Activated CD8-positive, alpha-beta memory T cell treated with anti-CD3 and anti-CD28 coated beads, Interleukin-2, amount 50 U/mL, for 4 hours (primary cell): ENCODE measurements at regions not wholly inside any gene's neighbourhood (a gene's known extent, or its start where the extent isn't known, plus 50 kb on each side); places are given as distances from the start of the nearest gene placed in this dataset.
"Not testable (repeated sequence)": the region's sequence is repeated elsewhere in the genome, so short reads cannot be mapped to it uniquely, and the experiment has no call there.

Experiments used
- DNase-seq: peaks from one replicate; pipeline ENCODE4 v3.0.0-alpha.2; 2020

DNA sequence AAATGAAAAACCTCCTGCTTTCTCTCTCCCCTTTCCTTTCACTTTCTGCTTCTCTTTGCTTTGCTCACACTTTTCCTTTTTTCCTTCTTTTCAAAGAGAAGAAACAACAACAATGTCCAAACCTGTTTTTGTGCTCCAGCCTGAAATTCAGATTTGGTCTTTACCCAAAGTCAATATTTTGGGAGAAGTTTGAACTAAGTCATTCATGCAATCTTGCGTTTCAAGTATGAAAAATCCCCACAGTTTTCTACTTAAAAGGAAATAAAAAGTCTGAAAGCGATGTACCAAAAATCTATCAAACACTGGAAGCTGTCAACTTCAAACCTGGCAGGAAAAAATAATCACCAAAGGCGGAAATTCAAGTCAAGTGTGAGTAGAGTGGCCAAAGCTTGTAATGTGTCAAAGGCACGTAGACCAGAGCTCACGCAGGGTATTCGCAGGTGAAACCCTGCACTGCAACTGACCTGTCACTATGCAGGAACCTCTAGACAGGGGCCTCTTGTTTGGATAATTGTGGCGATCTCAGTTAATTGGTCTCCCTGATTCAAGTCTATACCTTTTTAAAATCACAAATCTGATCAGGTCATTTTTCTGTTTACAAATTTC is 118.8 kb upstream of the GALNT15 start:
- DNase-seq: no peak

DNA sequence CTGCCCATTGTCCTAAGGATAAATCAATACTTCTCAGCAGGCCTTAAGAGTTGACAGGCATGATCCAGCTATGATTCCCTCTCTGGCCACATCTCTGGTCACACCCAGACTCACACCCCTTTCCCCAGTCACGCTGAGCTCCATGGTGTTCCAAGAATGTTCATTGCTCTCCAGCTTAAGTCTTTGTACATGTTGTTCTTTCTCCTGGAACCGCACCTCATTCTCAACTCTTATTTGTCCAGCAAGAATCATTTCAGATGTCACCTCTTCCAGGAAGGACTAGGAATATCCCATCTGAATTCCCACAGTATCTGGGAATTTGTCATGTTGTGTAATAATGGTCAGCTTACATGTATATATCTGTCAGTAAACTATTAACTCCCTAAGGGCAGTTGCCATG is 118.3 kb upstream of the GALNT15 start:
- no peak for DNase-seq

DNA sequence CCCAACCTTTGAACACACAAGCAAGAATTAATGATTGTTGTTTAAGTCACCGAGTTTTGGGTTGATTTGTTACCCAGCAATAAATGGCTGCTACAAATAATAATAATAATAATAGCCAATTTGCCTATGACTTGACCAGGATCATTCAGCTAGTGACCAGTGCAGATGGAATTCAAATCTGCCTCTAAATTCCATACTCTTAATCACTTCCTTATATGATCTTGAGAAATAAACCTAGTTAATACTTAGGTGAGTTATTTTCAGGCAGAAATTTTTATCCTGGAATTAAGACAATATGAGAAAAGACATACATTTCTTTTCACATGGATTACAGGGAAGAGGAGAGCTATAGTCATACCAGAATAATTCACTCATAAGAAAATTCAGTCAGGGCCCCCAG is 116.0 kb upstream of the GALNT15 start:
- DNase-seq: no peak

DNA sequence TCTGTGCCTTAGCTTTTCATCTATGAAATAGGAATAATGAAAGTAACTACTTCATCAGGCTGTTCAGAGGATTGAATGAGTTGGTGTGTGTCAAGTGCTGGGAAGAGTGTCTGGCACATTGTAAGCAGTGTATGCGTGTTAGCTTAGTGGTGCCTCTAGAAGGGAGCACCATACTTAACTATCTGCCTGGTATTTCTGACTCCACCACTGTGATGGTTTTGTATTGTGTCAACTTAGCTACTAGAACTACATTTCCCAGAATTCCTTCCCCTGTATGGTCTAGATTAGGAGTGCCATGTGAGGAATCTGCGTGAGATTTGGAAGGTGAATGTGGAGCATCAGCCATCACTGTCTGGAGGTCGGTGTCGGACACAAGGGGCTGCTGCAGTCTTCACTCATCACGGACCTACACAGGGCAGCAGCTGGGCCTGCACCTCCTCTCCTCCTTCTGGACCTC is 115.4 kb upstream of the GALNT15 start:
- DNase-seq: no peak

DNA sequence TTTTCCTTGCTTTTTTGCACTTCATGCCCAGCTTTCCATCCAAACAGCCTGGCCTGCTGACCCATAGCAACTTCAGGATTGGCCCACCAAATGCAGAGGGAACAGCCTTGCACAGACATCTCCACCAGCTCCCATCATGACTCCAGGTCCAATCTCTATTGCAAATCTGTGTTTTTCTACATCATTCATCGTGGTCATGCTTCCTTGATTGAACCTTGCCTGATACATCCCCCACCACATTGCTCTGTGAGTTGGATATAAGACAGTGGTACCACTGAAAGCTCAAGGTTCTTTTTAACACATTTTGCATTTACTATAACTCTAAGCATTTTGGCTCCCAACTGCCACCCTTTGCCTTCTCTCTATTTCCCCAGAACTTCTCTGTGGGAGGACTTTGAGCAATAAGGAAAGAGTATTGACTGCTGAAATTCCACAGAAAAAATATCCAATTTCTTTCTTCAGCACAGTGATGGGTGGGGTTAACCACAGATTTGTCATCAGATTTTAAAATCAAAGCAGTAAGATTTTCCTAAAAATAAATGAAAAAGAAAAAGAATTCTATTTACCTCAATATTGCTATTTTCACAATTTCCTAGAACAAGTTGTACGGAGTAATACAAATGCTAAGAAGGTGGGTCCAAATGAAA is 114.6 kb upstream of the GALNT15 start:
- DNase-seq: no peak

DNA sequence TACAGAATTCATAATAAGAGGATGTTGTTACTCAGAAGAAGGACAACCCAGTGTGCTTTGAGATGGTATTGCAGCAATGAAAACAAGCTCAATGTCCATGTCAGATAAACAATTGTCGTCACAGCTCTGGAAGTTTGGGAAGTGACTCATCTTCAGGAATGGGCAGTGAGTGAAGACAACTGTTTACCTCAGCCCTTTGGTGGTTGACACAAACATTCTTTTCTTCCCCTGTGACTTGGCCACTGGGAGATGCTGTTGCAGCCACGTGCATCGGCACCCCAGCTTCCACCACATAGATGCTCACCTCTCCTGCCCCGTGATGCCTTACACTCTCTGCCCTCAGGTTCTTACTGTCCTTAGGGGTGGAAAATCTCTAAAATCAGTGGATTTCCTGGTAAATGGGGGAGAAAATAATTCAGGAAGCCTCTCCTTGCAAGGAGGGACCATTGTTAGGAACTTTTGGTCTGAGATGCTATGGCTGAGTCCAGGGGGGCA is 114.1 kb upstream of the GALNT15 start:
- DNase-seq: no peak

DNA sequence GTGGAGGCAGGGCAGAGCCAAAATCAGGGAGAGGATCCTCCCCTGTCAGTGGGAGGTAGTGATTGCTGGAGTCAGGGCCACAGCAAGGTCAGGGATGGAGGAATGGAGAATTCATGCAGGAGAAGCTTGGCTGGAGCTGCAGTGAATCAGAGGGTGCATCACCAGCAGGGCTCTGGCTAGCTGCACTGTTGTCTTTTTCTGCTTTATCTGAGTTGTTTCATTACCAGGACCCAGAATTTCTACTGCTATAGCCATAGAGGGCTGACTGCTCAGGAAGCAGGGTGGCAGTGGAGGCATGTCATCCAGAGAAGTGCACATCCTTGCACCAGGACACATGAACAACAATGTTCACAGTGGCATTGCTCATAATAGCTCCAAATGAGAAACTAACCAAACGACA is 113.5 kb upstream of the GALNT15 start:
- DNase-seq: no peak

DNA sequence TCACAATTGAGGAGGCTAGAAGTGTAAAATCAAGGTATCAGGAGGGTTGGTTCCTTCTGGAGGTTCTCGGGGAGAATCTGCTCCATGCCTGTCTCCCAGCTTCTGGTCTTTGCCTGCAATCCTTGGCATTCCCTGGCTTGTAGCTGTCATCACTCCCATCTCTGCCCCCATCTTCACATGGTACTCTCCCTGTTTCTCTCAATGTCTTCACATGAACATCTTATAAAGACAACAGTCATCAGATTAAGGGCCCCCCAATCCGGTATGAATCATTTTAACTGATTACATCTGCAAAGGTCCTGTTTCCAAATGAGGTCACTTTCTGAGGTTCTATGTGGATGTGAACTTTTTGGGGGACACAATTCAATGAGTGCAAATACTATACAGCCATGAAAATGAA is 113.0 kb upstream of the GALNT15 start:
- no peak for DNase-seq

DNA sequence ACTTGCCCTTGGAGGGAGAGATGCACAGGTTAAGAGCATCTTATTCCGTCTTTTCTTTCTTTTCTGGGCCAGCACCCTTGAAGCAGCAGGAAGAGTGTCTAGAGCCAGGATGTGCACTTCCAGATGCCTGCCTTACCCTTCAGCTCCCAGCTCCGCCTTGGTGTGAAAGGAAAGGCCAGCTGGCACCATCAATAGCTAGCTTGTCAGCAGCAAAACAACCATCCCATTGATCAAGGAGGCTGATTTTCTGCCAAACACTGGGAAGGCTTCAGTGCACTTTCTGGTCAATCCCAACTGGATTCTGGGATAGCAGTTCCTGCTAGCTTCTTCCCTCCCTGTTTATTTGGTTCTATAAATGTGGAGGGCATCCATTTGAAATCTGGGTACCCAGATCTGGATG is 110.9 kb upstream of the GALNT15 start:
- DNase-seq: no peak

DNA sequence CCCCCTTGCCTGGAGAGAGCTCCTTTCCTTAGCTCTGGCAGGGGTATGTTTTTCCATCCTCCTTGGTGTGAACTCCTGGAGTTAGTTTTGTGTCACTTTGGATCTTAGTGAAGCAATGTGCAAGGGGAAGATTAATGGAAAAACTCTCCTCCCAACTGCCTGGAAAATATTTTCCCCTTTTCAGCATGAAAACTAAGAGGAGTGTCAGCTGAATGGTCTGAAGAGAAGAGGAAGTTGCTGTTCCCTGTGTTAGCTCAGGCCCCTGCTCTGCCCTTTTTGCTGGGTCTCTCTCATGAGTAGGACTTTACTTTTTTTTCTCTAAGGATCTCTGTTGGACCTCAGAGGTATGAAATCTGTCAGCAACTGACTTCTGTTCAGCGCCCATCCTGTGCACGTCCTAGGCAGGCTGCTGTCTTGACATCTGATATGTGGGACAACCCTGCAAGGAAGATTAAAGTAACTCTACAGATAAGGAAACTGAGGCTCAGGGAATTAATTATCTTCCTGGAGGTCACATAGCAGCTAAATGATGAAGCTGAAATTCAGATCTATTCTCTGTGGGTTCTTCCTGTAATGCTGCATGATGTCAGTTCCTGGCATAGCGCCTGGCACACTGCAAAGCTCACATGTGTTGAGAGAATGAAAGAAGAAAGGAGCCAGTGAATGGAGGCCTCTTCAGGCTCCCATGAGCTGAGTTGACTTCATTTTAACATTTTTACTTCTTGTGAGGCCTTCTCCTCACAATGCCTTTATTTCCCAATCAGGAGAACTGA is 109.7 kb upstream of the GALNT15 start:
- no peak for DNase-seq

DNA sequence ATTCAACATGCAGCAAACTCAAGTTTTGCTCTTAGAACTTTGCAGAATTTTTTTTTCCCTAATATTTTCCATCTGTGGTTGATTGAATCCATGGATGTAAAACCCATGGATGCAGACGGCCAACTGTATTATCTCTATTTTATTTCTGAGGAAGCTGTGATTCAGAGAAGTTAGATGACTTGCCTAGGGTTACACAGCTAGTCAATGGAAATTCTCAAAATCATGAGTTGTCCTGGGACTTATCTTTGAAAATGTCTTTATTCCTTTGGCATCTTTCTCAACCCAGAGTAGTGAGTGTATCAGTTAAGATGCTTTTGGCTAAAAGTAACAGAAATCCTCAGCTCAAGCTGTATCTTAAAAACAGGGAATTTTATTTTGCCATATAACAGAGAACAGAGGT is 107.9 kb upstream of the GALNT15 start:
- no peak for DNase-seq

DNA sequence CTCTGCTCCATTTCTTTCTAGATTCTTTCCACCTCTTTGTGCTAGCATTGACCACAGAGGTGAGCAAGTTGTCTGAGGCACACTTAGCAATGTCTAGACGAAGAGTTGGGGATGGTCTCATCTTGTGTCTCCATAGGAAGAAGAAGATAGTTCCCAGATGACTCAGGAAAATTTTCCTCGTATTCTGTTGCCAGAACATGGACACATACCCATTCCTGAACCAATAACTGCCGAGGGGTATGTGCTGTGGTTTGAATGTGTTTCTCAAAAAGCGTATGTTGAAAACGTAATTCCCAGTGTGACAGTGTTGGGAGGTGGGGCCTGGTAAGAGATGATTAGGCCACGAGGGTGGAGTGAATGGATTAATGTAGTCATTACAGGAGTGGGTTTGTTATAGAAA is 107.5 kb upstream of the GALNT15 start:
- no peak for DNase-seq

DNA sequence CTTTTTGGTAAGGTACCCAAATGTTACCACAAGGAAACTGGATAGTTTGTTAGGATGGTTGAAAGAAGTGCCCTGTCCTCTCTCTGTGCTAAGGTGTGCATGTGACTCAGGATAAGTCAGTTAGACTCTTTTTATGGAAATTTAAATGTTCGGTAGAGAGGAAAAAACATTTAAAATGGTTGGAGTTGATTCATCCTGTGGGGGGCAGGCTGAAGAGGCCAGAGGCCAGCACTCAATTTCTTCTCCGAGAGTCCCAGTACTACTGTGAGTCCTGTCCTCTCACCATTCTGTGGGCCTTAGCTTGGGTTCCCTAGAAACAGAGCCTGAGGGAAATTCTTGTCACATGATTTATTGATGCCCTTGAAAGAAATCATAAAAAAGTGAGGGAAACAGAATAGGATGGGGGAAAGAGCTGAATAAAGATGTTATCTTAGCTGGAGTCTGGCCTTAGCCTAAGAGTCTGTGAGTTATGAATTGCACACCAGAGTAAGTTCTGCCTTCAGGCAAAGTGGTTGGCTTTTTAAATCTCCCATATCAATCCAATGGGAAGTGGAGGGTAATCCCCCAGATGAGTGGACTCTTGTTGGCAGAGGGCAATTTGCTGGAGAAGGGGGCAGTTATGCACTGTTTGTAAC is 106.5 kb upstream of the GALNT15 start:
- DNase-seq: no peak

DNA sequence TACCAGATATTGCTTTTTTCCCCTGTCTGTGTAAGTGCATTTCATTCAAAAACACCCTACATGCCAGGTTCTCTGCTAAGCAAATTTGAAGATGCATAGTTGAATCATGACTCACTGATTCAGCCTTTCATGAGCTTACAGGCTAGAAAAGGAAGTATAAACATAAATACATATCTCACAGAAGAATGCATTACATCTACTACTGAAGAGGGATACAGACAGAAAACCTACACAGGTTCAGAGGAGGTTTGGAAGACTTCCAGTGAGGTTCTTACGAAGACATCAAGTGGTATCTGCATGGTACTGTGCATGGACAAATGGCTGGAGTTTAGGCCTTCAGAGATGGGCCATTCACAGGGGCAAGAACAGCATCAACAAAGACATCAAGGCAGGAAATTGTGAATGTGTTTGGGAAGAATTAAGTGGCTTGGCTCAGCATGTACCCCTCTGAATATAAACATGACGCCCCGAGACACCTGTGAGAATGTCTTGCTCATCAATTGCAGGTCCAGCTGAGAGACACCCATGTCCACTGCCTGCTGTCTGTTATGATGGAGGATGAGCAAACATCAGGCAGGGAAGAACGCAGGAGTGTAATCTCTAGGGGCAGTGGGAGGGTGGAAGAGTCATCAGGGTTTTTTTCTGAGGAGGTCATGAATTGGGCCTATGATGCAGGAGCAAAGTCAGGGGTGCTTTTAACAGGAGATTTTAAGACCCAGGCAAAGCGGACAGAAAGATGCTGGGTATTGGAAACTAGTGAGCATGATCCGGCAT is 105.1 kb upstream of the GALNT15 start:
- no peak for DNase-seq

DNA sequence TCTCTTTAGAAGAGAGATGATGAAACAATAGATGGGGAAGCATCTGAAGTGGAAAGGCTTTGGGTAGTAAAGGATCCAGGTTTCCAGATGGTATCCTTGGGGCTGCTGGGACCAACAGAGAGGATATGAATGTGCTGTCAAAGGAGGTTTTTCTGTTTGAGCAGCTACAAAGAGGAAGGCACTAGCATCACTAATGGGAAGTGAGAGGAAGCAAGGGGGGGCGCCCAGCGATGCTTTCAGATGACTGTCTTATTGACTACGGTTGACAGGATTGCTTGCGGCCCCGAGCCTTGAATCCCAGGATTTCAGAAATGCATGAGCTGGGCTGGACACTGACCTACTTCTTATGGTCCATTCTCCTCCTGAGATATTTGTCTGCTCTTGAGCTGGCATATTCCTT is 103.8 kb upstream of the GALNT15 start:
- DNase-seq: no peak

DNA sequence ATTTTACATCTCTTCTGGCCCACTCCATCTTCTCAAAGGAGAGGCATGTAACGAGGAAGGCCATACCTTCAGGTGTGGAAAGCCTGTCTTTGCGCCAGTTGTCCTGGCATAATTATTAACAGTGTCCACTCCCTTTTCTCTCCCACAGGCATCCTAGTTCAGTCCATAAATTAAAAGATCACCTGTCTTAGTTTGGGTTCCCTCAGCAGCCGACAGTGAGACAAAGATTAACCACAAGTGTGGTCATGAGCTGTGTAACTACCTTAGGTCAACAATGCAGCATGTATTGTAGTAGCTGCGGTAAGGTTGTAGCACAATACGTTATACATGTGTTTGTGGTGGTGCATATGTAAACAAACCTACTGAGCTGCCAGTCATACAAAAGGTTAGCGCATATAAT is 103.3 kb upstream of the GALNT15 start:
- DNase-seq: no peak

DNA sequence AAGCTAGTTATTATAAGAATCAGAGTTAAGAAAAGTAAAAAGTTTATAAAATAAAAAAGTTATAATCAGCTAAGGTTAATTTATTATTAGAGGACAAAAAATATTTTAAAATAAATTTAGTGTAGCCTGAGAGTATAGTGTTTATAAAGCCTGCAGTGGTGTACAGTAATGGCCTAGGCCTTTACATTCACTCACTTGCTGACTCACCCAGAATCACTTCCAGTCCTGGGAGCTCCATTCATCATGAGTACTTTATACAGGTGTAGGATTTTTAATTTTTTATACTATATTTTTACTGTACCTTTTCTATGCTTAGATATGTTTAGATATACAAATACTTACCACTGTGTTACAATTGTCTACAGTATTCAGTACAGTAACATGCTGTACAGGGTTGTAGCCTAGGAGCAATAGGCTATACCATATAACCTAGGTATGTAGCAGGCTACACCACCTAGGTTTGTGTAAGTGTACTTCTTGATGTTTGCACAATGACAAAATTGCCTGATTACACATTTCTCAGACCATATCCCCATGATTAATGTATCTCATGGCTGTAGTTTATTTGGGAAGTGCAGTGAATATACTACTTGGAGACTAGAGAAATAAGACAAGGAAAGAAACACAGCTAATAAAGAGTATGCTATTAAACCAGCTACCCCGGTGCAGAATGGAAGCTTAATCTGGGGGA is 101.9 kb upstream of the GALNT15 start:
- no peak for DNase-seq

DNA sequence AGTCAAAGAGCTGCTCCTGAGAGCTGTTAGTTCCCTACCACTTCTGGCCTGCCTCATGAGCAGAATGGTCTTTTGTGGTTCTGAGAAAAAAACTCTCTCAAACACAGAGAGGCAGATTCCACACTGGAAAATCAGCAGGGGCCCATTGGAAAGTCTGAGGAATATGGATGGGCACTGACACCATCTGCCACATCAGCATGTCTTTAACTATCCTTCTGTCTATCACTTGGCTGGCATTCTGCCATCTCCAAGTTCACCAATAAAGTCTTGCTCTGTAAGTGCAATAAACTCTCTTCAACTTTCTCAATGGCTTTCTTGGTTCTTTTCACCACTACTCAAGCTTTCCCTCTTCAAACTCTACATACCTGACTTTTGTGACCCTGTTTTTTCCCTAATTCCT is 101.3 kb upstream of the GALNT15 start:
- no peak for DNase-seq

DNA sequence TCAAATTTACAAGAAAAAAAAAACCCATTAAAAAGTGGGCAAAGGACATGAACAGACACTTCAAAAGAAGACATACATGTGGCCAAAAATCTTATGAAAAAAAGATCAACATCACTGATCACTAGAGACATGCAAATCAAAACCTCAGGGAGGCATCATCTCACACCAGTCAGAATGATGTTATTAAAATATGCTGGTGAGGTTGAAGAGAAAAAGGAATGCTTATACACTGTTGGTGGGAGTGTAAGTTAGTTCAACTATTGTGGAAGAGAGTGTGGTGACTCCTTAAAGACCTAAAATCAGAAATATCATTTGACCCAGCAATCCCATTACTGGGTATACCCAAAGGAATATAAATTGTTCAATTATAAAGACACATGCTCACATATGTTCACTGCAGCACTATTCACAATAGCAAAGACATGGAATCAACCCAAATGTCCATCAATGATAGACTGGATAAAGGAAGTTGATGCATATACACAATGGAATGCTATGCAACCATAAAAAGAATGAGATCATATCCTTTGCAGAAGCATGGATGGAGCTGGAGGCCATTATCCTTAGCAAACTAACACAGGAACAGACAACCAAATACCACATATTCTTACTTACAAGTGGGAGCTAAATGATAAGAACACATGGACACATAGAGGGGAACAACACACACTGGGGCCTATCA is 100.3 kb upstream of the GALNT15 start:
- not testable (repeated sequence) for DNase-seq

DNA sequence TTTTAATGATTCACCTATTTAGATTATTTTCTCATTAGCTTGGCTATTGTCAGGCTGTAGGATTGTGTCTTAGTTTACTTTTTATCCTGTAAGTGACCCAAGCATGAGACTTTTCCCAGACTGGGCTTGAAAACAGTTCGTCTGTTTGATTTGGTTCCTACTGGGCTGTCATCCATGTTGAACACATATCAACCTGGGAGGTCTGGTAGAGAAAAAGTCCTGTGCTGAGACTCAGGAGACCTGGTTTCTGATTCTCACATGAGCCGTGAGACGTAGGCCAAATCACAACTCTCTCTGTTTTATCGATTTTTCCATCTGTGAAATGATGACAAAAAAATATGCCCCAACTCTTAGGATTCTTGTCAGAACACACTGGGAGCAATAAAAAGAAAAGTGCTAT is 98.8 kb upstream of the GALNT15 start:
- DNase-seq: no peak

DNA sequence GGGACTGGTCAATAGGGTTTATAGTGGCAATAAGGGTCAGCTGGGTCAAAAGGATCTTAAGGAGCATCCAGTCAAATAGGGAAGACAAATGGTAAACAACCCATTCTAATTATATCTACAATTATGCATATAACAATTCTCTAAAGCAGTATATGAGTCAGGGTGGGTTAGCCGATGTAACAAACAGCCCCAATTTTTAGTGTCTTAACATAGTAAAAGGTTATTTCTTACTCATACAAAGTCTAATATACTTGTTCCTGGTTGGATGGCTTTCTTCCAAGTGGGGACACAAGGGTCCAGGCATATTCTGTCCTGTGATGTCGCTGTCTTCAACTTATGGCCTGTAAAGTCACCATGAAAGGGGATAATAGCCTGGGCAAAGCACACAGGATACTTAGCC is 97.9 kb upstream of the GALNT15 start:
- no peak for DNase-seq

DNA sequence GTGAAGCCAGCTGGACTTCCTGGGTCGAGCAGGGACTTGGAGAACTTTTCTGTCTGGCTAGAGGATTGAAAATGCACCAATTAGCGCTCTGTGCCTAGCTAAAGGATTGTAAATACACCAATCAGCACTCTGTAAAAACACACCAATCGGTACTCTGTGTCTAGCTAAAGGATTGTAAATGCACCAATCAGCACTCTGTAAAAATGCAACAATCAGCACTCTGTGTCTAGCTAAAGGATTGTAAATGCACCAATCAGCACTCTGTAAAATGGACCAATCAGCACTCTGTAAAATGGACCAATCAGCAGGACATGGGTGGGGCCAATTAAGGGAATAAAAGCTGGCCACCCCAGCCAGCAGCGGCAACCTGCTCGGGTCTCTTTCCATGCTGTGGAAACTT is 97.3 kb upstream of the GALNT15 start:
- not testable (repeated sequence) for DNase-seq
